ENCODE measurements at regions not wholly inside any gene's neighbourhood (a gene's known extent, or its start where the extent isn't known, plus 50 kb on each side); places are given as distances from the start of the nearest gene placed in this dataset.
A peak's percentile ranks its signal among the peaks of the same experiment; 100 is the strongest.

GRCh38 chr5:171523781-171524180 is 104.3 kb downstream of the FGF18 start:
- FAIRE-seq, result no peak
- no peaks in the 10 kb centered on the region for H3K79me1 ChIP-seq (ENCODE audit: low read depth, low read length)
- TF ChIP-seq RNF2 (IDR thresholded peaks at IDR 0.05; ENCODE audit: borderline replicate concordance, low read depth, low read length, missing control alignments, poor library complexity, severe bottlenecking) (no peak), CEBPB (IDR thresholded peaks at IDR 0.05; ENCODE audit: low read depth, low read length) (no peak), JUN (IDR thresholded peaks at IDR 0.05; ENCODE audit: low read depth, low read length) (no peak), KDM1A (IDR thresholded peaks at IDR 0.05; ENCODE audit: borderline replicate concordance, low read length) (no peak), GTF2F1 (IDR thresholded peaks at IDR 0.05; ENCODE audit: borderline replicate concordance, low read depth, low read length) (no peak), YY1 (IDR thresholded peaks at IDR 0.05; ENCODE audit: low read depth, low read length) (no peak), PHF8 (conservative IDR thresholded peaks at IDR 0.05; ENCODE audit: low read depth, low read length) (no peak), POLR2AphosphoS5 (IDR thresholded peaks at IDR 0.05; ENCODE audit: low read depth, low read length) (no peak), HDAC6 (IDR thresholded peaks at IDR 0.05; ENCODE audit: low read depth, low read length) (no peak)

More at GRCh38 chr5:171523781-171524180, 104.3 kb downstream of the FGF18 start:
- H3K4me1 ChIP-seq (replicated peaks in 1 of 4; ENCODE audit: control insufficient read depth in 3 of 4, insufficient read depth in 4 of 4, low read length in 3 of 4), result peaks cover 10 to 35% (median 20%) of the 10 kb centered on the region in 4 experiments
- peak overlapping the region; percentile 95; the same call in 1 of the 2 replicates for H2BK20ac ChIP-seq (ENCODE audit: low read length)
- H3K27me3 ChIP-seq (replicated peaks in 1 of 4; ENCODE audit: control insufficient read depth in 3 of 4, extremely low read depth in 1 of 4, insufficient read depth in 3 of 4, low read length in 3 of 4), result peaks cover 0 to 10% (median 2%) of the 10 kb centered on the region in 4 experiments; a peak in 3 of 7 replicates
- ChIA-PET CTCF (ENCODE audit: partially characterized antibody) (interaction anchor here (1.2 to 3.6 kb wide), 2 partner anchors 19 to 40 kb away, joined by 3 to 17 read pairs; no protein-coding TSS in a partner anchor), POLR2A (ENCODE audit: partially characterized antibody) (interaction anchor here (0.9 kb wide), 1 partner anchor 28 kb away, joined by 3 read pairs; no protein-coding TSS in a partner anchor)
- H3K4me3 ChIP-seq (ENCODE audit: extremely low read depth in 1 of 4, insufficient read depth in 2 of 4, low read depth in 3 of 4, low read length in 4 of 4), result no peak overlapping the region
- H4K8ac ChIP-seq (ENCODE audit: extremely low read depth, insufficient read depth, low read length), result no peak overlapping the region; the same call in 1 of the 2 replicates
- no peak overlapping the region for H3K4me2 ChIP-seq (ENCODE audit: insufficient read depth in 1 of 2, low read depth in 2 of 2, low read length in 2 of 2)
- no peak overlapping the region for H2BK120ac ChIP-seq (replicated peaks; ENCODE audit: low read depth, low read length)
- H3K36me3 ChIP-seq (ENCODE audit: control insufficient read depth in 2 of 4, insufficient read depth in 4 of 4, low read length in 3 of 4), result no peaks in the 10 kb centered on the region
- H2BK15ac ChIP-seq (ENCODE audit: low read length), result 0 out of 2 replicates have a peak overlapping the region, but pooled peaks have one; percentile 65
- no peak overlapping the region for H3K23ac ChIP-seq (ENCODE audit: insufficient read length)
- WGBS, 2 experiments (ENCODE audit: extremely low coverage in 1 of 2, insufficient coverage in 1 of 2, insufficient read length in 1 of 2, insufficient replicate concordance in 2 of 2, low coverage in 1 of 2, low lambda C conversion rate in 2 of 2, missing lambda C conversion rate in 1 of 2), result 81% methylated on average over 6 of the region's 6 CpGs; no CpG with 5 or more reads in 1 of the 2 experiments
- no peak for DNase-seq (ENCODE audit: low read depth in 1 of 2, low spot score in 2 of 2)
- no peak overlapping the region for H3K27ac ChIP-seq (ENCODE audit: low read depth, low read length)
- H2BK5ac ChIP-seq (ENCODE audit: low read depth, low read length), result no peak overlapping the region
- H3K18ac ChIP-seq (ENCODE audit: extremely low read depth, low read length), result no peak overlapping the region
- peaks cover 3% of the 10 kb centered on the region; the same call in 1 of the 2 replicates for H3K23me2 ChIP-seq (ENCODE audit: low read depth, low read length)
- H4K5ac ChIP-seq (ENCODE audit: insufficient read length, low read depth, low read length), result no peak overlapping the region
- no peaks in the 10 kb centered on the region for H4K20me1 ChIP-seq (replicated peaks in 1 of 2; ENCODE audit: control insufficient read depth in 1 of 2, insufficient read depth in 2 of 2, low read length in 2 of 2)
- no peak overlapping the region for H3K14ac ChIP-seq (ENCODE audit: insufficient read length)
- no peak overlapping the region for H3K9ac ChIP-seq (replicated peaks in 1 of 4; ENCODE audit: extremely low read depth in 1 of 4, low read depth in 3 of 4, low read length in 3 of 4)
- peak overlapping the region; percentile 80; the same call in 1 of the 2 replicates for H2BK12ac ChIP-seq (ENCODE audit: low read depth, low read length)
- no peaks in the 10 kb centered on the region for H3K9me3 ChIP-seq (ENCODE audit: insufficient read depth in 2 of 2, low read depth in 1 of 2, low read length in 1 of 2)
- no peak overlapping the region for H2AFZ ChIP-seq (ENCODE audit: low read length)
- H3K56ac ChIP-seq (replicated peaks; ENCODE audit: insufficient read length, low read depth, low read length), result no peak overlapping the region
- peak overlapping the region; percentile 56 for H4K91ac ChIP-seq (replicated peaks; ENCODE audit: insufficient read length, low read length)
- no peaks in the 10 kb centered on the region for H3K79me2 ChIP-seq (ENCODE audit: control insufficient read depth in 1 of 2, insufficient read depth in 2 of 2, low read length in 2 of 2)
- no peak overlapping the region for H2AK5ac ChIP-seq (ENCODE audit: low read depth, low read length)
- no peak overlapping the region for H3K4ac ChIP-seq (replicated peaks; ENCODE audit: insufficient read length, low read depth, low read length)

Measured in H1 (cell line).